Activated T-cell treated with anti-CD3 and anti-CD28 coated beads for 24 hours (primary cell): ENCODE measurements at regions not wholly inside any gene's neighbourhood (a gene's known extent, or its start where the extent isn't known, plus 50 kb on each side); places are given as distances from the start of the nearest gene placed in this dataset.

Source experiments
- DNase-seq: peaks from one replicate; pipeline ENCODE4 v3.0.0-alpha.2; 2020; ENCODE audit warnings: low read depth

DNA sequence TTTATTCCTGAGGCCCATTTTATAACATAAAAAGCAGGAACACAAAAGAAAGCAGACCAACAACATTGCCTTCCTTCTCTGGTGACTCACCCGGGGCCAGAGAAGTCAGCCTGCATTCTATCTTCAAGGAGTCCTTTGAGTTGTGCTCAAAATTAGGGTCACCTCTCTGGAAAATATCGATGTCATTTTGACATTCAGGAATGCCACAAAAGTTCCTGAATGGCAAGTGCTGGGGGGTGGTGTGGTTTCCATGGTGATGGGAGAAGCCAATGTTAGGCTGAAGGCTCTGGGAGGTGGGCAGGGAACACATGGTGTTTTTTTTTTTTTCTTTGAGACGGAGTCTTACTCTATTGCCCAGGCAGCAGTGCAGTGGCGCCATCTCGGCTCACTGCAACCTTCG lies 159.6 kb downstream of the HAPSTR1 start:
- no peak for DNase-seq

DNA sequence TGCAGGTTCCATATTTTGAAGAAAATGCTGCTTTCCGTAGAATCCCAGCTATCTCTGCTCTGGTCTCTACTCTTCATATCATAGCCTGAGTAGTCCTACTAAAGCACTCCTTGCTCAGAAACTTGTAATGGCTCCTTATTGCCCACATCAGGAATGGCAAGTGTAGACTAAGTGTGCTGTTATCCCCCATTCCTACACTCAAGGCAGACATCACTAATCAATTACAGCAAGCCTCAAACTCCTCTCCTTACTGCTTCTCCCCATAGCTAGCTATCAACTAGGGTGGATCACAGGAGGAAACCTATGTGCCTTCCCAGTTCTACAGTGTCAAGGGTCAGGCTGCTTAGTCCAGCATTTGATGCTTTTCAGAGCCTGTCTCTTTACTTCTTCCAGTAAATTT lies 163.4 kb downstream of the HAPSTR1 start:
- no peak for DNase-seq

DNA sequence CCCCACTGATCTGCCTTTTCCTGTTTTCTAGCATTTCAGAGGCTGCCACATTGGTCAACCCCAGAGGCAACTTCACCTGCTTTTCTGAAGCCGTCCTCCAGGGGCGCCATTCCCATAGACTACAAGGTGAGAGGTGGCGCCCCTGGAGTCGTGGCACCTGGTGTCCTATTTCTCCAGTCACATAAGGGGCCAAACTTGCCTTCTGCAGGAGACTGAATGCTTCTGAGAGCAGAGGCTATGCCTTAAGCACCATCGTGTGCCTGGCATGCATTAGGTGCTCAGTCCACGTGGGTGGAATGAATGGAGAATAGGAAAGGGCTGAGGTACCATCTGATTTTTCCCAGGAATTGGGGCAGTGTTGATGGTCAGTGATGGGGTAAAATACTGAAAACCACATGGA lies 164.8 kb downstream of the HAPSTR1 start:
- DNase-seq: no peak

DNA sequence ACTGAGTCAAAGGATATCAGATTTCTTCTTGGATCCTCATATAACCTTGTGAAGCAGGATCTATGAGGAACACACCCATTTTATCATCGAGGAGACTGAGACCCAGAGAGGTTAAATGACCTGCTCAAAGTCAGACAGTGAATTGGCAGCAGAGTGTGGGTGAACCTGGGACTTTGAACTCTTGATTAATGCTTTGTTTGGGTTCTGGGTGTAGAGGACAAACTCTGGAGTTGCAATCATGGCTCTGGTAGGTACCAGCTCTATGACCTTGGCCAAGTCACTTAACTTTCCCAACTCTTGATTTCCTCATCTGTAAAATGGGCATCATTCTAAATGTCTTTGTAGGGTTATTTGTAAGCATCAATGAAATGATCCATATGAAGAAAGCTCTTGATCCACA lies 166.4 kb downstream of the HAPSTR1 start:
- DNase-seq: no peak

DNA sequence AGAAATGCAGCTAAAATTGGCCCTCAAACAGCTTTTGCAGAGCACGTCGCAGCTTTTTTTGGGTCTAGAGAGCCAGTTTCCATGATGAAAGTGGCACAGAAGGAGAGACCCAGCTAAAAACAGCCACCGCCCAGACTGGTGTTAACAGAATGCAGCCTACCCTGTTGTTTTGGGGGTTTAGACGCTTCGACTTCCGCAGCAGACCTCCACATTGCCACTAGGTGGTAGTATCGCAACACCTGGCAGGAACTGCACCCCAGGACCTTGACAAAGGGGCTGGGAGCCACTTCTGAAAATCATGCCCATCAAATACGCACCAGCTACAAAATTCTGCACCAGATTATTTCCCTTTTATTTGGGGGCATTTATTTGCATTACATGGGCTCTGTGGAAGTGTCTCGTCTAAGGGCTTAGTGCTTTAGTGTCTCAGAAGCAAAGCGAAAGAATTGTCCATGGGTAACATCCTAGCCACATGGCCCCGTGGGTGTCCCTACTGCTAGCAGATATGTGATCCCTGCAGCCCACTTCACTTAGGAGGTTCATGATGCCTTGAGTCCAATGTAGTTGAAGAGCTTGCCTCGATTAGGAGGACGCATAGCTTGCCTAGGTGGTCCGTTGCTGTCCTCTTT lies 167.1 kb downstream of the HAPSTR1 start:
- no peak for DNase-seq

DNA sequence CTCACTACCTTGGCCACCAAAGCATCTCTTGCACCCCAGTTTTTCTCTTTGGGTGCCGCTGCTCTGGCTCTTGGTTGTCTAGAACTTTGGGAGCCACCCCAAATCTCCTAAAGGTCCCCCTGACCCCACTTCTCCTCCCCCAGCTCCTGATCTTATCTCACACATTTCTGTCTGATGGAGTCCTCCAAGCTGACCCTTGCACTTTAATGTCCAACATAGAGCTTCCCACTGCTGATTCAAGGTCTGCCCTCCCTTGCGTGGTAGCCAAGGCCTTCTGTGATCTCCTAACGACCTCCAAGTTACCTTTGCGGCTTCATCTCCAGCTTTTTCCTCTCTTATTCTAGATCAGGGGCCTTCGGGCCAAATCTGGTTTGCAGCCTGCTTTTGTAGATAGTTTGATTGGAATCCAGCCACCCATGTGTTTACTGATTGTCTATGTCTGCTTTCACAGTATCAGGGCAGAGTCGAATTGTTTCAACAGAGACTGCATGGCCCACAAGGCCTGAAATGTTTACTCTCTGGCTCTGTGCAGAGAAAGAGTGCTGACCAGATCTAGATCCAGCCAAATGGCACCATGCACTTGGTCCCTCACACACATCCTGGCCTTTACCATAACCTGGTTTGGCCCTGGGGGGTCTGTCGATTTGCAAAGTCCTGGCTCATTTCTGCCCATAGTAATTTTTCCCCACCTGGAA lies 168.6 kb downstream of the HAPSTR1 start:
- no peak for DNase-seq

DNA sequence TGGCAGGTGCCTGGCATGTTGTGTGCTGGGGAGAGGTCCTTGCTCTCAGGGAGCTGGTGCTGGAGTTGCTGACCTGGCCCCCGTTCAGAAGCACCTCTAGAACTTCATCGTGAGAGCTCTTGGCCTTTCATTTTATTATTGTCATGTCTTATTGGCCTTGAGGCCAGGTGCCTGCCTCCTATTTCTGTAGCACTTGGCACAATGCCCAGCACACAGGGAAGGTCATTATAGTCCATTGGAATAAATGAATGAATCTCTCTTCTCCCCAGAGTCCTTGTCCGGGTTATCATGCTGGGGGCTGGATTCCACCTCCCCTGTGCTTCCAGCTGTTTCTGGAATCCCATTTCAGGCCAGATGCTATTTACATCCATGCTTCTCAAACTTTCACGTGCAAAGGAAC lies 169.2 kb downstream of the HAPSTR1 start:
- DNase-seq: no peak

DNA sequence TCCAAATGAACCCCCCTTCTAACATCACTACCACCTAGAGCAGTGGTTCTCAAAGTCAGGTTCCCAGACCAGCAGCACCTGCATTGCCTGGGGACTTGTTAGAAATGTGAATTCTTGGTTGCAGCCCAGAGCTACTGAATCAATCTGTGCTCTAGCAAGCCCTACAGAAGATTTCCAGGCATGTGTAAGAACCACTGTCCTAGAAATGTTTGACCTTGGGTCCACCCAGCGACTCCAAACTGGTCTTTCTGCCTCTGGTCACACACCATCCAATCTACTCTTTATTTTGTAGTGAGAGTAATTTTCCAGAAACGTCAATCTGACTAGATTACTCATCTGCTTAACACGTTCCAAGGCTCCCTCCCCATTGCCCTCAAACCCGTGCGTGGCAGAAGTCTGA lies 169.9 kb downstream of the HAPSTR1 start:
- DNase-seq: no peak

DNA sequence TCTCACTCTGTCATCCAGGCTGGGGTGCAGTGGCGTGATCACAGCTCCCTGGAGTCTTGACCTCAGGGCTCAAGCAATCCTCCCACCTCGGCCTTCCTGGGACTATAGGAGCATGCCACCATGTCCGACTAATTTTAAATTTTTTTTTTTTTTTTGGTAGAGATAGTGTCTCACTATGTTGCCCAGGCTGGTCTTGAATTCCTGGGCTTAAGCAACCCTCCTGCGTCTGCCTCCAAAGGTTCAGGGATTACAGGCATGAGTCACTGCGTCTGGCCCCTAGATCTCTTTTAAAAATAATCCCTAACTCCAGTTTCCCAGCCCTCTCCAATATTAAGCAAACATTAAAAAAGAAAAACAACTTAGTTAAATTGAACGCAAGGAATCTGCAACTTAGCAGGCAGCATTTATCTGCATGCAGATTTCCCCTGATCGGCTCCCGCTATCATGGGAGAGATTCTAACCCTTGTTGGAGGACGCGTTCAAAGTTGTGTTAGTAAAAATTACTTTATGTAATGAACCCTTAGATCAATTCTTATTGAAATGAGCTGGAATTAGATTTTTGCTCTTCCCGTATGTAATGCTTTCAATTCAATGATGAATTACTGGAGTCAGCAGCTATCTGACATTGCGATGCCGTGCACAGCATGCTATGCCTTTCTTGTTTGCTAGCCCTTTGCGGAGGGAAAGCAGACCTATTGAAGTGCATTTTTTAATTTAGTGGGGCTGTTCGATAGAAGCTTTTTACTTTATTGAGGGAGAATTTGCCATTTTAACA lies 171.7 kb downstream of the HAPSTR1 start:
- no peak for DNase-seq

DNA sequence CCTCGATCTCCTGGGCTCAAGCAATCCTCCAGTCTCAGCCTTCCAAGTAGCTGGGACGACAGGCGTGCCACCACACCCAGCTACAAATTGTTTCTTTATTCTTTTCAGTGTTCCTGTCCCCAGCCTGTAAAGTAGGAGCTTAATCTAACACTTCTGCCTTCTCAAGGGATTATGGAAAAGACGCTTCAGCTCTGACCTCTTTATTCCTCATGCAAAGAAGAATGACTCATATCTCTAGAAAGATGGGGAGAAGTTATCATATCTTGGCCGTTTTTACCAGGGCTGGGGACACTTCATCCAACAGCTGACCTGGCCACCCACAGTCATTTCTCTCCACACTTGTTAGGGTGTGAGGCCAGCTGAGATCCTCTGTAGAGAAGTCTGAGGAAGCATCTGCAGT lies 172.6 kb downstream of the HAPSTR1 start:
- no peak for DNase-seq

DNA sequence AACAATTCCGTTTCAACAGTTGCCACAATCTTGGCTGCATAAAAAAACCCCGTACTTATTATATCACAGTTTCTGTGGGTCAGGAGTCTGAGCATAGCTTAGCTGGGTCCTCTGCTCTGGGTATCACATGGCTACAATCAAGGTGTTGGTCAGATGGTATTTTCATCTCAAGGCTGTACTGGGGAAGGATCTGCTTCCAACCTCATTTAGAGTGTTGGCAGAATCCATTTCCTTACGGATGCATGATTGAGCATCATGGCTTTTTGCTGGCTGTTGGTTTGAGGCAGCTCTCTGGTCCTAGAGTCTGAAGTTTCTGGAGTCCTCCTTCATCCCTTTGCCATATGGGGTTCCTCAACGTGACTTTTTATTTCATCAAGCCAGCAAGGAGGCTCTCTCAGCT lies 177.0 kb downstream of the HAPSTR1 start:
- no peak for DNase-seq

DNA sequence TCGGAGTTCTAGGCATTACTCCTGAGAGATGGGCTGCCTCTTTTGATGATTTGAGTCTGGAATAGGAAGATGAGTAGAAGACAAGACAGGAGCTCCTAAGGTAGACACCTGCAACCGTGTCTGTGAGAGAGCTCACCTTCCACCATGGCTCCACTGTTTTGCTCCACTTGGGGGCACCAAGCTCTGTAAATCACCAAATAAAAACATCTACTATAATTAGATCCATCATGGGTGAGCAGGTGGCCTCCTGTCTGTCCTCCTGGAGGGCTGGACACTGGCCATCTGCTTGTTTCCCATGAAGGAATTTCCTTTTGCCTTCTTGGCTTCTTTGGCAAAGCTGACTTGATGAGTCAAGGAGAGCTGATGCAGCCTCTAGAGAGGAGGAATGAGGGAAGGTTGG lies 179.0 kb downstream of the HAPSTR1 start:
- DNase-seq: no peak

DNA sequence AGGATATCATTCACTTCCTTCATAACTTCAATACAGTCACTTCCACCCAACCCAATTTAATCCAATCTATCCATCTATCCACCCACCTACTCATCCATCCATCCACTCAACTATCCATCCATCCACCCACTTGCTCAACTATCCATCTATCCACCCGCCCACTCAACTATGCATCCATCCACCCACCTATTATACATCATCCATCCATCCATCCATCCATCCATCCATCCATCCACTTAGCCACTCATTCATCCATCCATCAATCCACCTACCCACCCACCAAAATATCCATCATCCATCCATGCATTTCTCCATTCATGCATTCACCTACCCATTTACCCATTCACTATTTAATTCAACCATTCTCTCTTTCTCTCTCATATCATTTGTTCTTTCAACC lies 179.5 kb downstream of the HAPSTR1 start:
- DNase-seq: no peak

DNA sequence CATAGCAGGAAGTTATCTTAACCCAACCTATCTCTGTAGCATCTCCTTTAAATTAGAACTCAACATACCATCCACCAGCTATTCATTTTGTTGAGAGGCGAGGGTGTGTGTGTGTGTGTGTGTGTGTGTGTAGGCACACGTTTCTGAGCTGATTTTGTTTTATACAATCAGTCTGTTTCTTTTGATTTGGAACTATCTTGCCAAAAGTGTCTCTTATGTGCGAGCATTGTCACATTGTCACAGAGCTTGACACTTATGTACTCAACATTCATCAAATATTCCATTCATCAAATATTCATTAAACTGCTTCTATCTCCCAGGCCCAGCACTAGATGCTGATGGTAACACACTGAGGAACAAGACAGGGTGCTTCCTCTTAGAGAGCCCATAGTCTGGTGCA lies 180.4 kb downstream of the HAPSTR1 start:
- DNase-seq: no peak

DNA sequence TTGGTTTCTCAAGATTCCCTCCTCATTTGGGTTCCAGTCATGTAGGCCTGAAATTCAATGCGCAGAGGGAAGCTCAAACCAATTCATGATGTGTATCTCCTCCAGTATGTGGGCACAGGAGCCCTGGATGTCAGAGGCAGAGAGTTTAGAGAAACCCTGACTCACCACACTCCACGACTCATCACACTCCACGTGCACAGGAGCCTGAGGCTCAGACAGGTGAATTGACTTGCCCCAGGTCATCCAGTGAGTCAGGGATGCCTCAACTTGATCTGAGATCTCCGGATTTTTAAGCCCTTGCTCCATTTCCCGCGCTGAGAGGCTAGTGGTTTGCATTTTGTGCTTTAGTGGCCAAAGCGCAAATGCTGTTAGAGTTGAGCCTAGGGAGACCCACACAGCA lies 183.9 kb downstream of the HAPSTR1 start:
- DNase-seq: no peak

DNA sequence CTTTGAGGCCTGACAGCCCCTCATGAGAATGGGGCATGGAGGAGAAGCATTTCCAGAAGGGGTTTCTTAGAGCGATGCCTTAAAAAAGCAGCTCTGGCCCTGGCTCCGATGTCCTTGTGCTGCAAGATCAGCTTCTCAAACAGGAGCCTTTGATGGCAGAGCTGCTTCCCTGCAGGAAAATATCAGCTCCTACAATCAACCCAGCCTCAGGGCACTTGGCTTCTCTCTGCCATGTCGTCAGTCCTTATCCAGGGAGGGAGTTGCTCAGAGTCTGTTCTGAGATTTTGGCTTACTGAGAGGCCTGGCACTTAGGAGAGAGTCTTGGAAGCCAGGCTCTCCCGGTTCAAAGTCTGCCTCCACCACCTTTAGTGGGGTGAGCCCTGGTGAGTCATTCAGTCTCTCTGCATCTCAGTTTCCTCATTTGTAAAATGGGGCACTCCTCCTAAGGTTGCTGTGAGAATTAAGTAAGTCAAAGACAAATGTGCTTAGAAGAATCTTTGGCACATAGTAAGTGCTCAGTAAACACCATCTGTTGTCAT lies 184.4 kb downstream of the HAPSTR1 start:
- DNase-seq: no peak

DNA sequence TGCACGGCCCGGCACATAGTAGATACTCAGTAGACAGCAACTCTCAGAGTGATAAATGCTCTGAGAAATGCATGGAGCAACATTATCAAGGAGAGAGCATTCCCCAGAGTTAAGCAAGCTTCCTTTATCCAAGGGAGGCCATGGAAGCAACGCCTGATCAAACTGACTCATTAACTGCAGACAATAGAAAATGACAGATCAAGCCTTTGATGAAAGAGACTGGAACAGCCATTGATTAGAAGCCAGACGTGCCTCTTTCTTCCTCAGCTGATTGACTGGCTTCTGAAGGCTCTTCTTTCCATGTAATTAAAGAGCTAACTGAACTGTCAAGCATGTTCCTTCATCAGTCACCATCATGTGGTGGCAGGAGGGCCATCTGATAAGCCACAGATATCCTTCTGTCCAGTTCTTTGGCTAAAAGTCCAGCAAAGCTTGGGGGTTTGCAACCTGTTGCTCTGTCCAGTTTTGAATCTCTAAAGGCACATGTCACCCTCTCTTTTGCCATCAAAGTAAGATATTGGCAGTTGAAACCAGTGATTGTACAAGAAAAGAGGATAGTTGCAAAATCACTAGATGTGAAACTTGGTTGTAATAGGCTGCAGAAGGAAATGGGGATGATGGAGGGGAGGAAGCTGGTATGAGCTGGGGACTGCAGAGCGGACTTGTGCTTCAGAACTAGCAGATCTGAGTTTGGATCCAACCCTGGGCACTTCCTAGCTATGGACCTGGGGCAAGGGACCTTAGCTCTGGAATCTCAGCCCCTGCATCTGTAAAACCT lies 188.0 kb downstream of the HAPSTR1 start:
- DNase-seq: no peak

DNA sequence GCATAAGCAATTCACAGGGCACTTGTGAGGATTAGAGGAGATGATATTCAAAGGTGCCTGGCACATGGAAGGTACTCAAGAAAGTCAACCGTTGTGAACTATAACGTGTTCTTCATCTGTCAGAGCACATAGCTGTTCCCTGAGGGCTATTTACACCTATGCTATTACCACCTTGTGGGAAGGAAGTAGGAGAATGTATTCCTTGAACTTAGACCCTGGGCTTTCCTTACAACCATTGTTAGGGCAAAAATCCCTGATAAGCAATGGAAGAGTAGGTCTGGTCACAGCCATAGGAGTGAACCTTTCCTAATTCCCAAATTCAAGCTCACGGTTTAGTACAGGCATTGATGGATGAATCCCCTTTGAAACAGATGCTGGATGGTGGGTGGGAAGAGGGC lies 188.6 kb downstream of the HAPSTR1 start:
- no peak for DNase-seq

DNA sequence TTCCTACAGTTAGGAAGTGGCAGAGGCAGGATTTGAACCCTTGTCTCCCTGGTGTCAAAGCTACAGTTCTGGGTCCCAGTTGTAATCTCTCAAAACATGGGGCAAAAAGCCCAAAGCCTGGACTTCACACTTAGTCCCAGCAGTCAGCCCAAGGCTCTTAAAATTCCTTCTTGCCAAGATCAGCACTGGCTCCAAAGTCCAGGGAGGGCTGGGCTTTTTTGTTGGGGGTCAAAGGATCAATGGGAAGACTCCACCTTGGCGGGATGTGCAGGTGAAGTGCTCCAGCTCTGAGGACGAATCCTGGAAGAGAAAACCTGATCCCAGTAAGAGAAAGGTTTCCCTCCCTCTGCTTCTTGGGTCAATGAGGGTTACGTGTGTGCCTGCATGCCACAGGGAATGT lies 195.5 kb downstream of the HAPSTR1 start:
- no peak for DNase-seq

DNA sequence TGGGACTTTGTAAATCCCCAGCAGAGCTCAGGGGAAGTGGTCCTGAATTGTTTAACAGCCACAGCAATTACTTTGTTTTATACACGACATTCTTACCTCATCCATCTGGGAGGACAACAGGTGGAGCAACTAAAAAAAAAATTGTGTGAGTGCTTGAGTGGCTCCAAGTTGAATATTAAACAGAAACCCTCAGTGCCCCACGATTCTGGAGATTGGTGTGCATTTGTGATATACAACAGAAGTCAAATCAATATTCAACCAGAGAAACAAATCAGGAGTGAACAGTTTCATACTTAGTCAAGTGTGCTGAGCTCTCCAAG lies 204.8 kb downstream of the HAPSTR1 start:
- no peak for DNase-seq

DNA sequence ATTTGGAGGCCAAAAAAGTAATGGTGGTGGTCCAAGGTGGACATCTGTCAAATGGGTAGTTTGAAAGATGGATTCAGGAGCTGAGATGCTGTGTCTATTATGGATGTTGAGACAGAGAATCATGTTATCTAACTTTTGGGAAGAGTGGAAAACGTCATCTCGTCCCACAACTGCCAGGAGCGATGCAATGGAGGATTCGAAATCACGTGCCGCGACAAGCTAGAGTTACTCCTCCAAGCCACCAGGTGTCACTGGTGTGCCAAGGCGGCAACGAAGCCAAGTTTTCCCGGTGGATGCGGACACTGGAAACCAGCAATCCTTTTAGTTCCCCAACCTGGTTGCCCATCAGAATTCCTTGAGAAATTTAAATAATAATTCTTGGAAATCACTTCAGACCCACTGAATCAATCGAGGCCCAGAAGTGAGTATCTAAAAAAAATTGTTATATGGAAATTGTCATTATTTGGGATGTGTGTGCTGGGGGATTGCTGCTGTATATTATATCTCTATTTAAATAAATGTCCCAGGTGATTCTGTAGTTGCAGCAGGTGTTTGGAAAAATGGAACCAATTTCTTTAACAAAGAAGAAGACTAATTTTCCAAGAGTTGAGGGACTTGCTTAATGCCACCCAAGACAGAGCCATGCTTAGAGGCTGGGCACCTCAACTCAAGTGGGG lies 206.1 kb downstream of the HAPSTR1 start:
- DNase-seq: no peak

DNA sequence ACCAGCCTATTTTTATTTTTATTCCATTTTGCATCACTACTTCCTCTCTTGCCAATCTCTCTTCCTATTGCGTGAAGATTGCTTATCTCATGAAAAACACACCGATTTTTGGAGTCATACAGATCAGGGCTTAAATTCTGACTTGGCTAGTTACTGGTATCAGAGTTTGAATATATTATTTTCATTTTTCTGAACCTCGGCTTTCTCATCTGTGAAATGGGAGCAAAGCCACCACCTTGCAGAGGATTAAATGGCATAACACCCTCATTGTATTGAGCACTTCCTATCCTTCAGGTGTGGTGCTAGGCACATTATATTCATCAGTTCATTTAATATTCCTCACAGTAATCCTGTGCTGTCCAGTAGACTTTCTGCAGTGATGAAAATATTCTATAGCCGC lies 208.8 kb downstream of the HAPSTR1 start:
- no peak for DNase-seq
